ENCODE measurements at regions not wholly inside any gene's neighbourhood (a gene's known extent, or its start where the extent isn't known, plus 50 kb on each side); places are given as distances from the start of the nearest gene placed in this dataset.

DNA sequence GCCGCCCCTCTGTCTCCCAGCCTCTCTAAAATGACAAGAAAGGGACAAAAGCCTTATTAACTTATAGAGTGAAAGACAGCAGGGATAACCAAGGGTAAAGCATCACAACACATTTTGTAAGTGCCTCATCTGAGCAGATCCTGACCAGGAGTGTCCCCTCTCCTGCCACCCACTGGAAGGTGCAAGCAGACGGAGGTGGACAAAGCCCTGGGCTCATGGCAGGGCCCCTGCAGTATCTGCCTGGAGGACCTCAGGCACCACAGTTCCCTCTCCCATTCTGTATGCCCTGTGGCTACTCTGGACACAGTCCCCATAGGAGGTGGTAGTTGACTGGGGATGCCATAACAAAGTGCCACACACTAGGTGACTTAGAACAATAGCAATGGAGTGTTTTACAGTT is 319.8 kb downstream of the GADD45G start:
- TF ChIP-seq FOSL1 (IDR thresholded peaks at IDR 0.05; ENCODE audit: low read depth) (no peak), POLR2AphosphoS5 (IDR thresholded peaks at IDR 0.05; ENCODE audit: low read depth, low read length) (no peak), POLR2A (IDR thresholded peaks at IDR 0.05; ENCODE audit: borderline replicate concordance, extremely low read depth, insufficient read depth, insufficient read length) (no peak)
- TF ChIP-seq, protein P1, sequence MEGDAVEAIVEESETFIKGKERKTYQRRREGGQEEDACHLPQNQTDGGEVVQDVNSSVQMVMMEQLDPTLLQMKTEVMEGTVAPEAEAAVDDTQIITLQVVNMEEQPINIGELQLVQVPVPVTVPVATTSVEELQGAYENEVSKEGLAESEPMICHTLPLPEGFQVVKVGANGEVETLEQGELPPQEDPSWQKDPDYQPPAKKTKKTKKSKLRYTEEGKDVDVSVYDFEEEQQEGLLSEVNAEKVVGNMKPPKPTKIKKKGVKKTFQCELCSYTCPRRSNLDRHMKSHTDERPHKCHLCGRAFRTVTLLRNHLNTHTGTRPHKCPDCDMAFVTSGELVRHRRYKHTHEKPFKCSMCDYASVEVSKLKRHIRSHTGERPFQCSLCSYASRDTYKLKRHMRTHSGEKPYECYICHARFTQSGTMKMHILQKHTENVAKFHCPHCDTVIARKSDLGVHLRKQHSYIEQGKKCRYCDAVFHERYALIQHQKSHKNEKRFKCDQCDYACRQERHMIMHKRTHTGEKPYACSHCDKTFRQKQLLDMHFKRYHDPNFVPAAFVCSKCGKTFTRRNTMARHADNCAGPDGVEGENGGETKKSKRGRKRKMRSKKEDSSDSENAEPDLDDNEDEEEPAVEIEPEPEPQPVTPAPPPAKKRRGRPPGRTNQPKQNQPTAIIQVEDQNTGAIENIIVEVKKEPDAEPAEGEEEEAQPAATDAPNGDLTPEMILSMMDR (IDR thresholded peaks at IDR 0.05 in 2 of 3, conservative IDR thresholded peaks at IDR 0.05 in 1 of 3; ENCODE audit: borderline replicate concordance in 1 of 3, insufficient read depth in 1 of 3, low read depth in 2 of 3, low read length in 2 of 3): no peak
